ENCODE measurements at regions not wholly inside any gene's neighbourhood (a gene's known extent, or its start where the extent isn't known, plus 50 kb on each side); places are given as distances from the start of the nearest gene placed in this dataset.

DNA sequence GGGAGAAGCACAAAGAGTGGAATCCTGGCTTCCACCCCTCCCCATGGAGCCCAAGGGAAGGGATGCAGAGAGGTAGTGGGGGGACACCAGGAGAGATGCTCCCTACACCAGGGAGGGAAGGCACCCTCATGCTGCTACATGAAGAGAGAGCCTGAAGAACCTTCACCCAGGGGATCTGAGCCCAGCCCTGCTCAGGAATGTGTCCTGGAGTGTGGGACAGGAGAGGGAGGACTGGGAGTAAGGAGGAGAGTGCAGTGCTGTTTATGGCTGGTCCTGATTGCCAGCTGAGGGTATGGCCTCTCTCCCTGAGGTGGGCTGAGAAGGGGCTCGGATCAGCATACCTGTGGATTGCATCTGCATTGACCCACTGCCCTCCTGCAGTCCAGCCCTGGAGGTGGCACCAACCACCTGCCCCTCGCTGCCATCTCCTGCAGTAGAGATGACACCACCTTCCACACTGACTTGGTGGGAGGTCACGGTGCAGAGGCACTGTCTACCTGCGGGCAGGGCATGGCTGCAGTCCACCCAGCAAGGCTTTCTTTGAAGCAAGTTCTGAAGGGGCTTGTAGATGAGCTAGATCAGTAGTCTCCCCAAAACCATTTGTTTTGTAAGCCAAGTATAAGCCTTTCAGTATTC, 114.9 kb upstream of the SLC25A48 start:
- no peak for DNase-seq (ENCODE audit: low spot score)
- Histone ChIP-seq H3K9ac (ENCODE audit: low read depth in 1 of 2, low read length in 2 of 2) (no peak overlapping the region), H3K9me3 (ENCODE audit: control insufficient read depth in 4 of 4, low read length in 3 of 4) (no peaks in the 10 kb centered on the region), H3K36me3 (ENCODE audit: control insufficient read depth in 4 of 4, insufficient read depth in 3 of 4, low read depth in 1 of 4, low read length in 3 of 4) (no peaks in the 10 kb centered on the region), H3K4me3 (ENCODE audit: low read depth in 1 of 3, low read length in 3 of 3) (no peak overlapping the region), H3K4me1 (ENCODE audit: control insufficient read depth in 4 of 4, insufficient read depth in 4 of 4, low read length in 3 of 4) (no peaks in the 10 kb centered on the region), H3K27me3 (ENCODE audit: control insufficient read depth in 4 of 4, insufficient read depth in 4 of 4, low read length in 3 of 4) (no peaks in the 10 kb centered on the region), H3K27ac (ENCODE audit: low read depth in 1 of 2, low read length in 2 of 2) (no peak overlapping the region)
- TF ChIP-seq JUND (IDR thresholded peaks at IDR 0.05) (no peak), FOXA1 (IDR thresholded peaks at IDR 0.05) (no peak), EGR1 (IDR thresholded peaks at IDR 0.05; ENCODE audit: low read depth in 2 of 2) (no peak), FOXA2 (IDR thresholded peaks at IDR 0.05) (no peak), SP1 (IDR thresholded peaks at IDR 0.05) (no peak), RXRA (IDR thresholded peaks at IDR 0.05) (no peak), HNF4G (IDR thresholded peaks at IDR 0.05) (no peak), RAD21 (IDR thresholded peaks at IDR 0.05) (no peak), TAF1 (conservative IDR thresholded peaks at IDR 0.05) (no peak), YY1 (IDR thresholded peaks at IDR 0.05) (no peak), NR2F2 (IDR thresholded peaks at IDR 0.05) (no peak), GABPA (IDR thresholded peaks at IDR 0.05 in 1 of 2, conservative IDR thresholded peaks at IDR 0.05 in 1 of 2) (no peak), HNF4A (conservative IDR thresholded peaks at IDR 0.05) (no peak)
- TF ChIP-seq, protein P1, sequence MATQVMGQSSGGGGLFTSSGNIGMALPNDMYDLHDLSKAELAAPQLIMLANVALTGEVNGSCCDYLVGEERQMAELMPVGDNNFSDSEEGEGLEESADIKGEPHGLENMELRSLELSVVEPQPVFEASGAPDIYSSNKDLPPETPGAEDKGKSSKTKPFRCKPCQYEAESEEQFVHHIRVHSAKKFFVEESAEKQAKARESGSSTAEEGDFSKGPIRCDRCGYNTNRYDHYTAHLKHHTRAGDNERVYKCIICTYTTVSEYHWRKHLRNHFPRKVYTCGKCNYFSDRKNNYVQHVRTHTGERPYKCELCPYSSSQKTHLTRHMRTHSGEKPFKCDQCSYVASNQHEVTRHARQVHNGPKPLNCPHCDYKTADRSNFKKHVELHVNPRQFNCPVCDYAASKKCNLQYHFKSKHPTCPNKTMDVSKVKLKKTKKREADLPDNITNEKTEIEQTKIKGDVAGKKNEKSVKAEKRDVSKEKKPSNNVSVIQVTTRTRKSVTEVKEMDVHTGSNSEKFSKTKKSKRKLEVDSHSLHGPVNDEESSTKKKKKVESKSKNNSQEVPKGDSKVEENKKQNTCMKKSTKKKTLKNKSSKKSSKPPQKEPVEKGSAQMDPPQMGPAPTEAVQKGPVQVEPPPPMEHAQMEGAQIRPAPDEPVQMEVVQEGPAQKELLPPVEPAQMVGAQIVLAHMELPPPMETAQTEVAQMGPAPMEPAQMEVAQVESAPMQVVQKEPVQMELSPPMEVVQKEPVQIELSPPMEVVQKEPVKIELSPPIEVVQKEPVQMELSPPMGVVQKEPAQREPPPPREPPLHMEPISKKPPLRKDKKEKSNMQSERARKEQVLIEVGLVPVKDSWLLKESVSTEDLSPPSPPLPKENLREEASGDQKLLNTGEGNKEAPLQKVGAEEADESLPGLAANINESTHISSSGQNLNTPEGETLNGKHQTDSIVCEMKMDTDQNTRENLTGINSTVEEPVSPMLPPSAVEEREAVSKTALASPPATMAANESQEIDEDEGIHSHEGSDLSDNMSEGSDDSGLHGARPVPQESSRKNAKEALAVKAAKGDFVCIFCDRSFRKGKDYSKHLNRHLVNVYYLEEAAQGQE (IDR thresholded peaks at IDR 0.05) = no peak
- TF ChIP-seq, protein P2, sequence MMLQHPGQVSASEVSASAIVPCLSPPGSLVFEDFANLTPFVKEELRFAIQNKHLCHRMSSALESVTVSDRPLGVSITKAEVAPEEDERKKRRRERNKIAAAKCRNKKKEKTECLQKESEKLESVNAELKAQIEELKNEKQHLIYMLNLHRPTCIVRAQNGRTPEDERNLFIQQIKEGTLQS (IDR thresholded peaks at IDR 0.05) = no peak
- TF ChIP-seq, protein P3, sequence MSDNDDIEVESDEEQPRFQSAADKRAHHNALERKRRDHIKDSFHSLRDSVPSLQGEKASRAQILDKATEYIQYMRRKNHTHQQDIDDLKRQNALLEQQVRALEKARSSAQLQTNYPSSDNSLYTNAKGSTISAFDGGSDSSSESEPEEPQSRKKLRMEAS (IDR thresholded peaks at IDR 0.05) = no peak
- TF ChIP-seq, protein P4, sequence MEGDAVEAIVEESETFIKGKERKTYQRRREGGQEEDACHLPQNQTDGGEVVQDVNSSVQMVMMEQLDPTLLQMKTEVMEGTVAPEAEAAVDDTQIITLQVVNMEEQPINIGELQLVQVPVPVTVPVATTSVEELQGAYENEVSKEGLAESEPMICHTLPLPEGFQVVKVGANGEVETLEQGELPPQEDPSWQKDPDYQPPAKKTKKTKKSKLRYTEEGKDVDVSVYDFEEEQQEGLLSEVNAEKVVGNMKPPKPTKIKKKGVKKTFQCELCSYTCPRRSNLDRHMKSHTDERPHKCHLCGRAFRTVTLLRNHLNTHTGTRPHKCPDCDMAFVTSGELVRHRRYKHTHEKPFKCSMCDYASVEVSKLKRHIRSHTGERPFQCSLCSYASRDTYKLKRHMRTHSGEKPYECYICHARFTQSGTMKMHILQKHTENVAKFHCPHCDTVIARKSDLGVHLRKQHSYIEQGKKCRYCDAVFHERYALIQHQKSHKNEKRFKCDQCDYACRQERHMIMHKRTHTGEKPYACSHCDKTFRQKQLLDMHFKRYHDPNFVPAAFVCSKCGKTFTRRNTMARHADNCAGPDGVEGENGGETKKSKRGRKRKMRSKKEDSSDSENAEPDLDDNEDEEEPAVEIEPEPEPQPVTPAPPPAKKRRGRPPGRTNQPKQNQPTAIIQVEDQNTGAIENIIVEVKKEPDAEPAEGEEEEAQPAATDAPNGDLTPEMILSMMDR (IDR thresholded peaks at IDR 0.05; ENCODE audit: low read depth, low read length, missing input control) = no peak
- TF ChIP-seq, protein P5, sequence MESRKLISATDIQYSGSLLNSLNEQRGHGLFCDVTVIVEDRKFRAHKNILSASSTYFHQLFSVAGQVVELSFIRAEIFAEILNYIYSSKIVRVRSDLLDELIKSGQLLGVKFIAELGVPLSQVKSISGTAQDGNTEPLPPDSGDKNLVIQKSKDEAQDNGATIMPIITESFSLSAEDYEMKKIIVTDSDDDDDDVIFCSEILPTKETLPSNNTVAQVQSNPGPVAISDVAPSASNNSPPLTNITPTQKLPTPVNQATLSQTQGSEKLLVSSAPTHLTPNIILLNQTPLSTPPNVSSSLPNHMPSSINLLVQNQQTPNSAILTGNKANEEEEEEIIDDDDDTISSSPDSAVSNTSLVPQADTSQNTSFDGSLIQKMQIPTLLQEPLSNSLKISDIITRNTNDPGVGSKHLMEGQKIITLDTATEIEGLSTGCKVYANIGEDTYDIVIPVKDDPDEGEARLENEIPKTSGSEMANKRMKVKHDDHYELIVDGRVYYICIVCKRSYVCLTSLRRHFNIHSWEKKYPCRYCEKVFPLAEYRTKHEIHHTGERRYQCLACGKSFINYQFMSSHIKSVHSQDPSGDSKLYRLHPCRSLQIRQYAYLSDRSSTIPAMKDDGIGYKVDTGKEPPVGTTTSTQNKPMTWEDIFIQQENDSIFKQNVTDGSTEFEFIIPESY (IDR thresholded peaks at IDR 0.05) = no peak
- 82% methylated on average over 4 of the region's 4 CpGs for WGBS

All from liver (tissue), 8 donors.